GM12878 (cell line): ENCODE measurements at regions not wholly inside any gene's neighbourhood (a gene's known extent, or its start where the extent isn't known, plus 50 kb on each side); places are given as distances from the start of the nearest gene placed in this dataset.

Experiments used
- ATAC-seq: fragments of 200-7000 bp; cut with Tn5 transposase; 3 replicates; pipeline ENCODE4 v1.9.1; 2020; ENCODE audit warnings: mild to moderate bottlenecking, moderate library complexity
- BruUV-seq: library from RNA; stranded (reverse); fragments of 400-500 nt; replicated peaks from 2 replicates; lab custom pipeline; 2021; lab: Mats Ljungman, UMichigan
- CTCF ChIA-PET: fragments of 300-600 bp; sonication (Branson Sonifier 250); formaldehyde crosslinking; extraction: SDS; loops from one replicate; lab custom pipeline; 2021; ENCODE audit warnings: inconsistent platforms; lab: Yijun Ruan, JAX
- POLR2A ChIA-PET: fragments of 350-600 bp; formaldehyde crosslinking; extraction: SDS; loops from one replicate; lab custom pipeline; 2021; ENCODE audit warnings: inconsistent platforms; lab: Charles Lee
- RAD21 ChIA-PET: fragments of 300-600 bp; sonication (Branson Sonifier 250); formaldehyde crosslinking; loops from one replicate; lab custom pipeline; 2023; ENCODE audit warnings: antibody characterized with exemption; ENCODE audit not compliant: unreplicated experiment; lab: Charles Lee
- SMC1A ChIA-PET: fragments of 300-600 bp; sonication (Branson Sonifier 250); formaldehyde crosslinking; loops from one replicate; lab custom pipeline; 2023; ENCODE audit not compliant: unreplicated experiment, uncharacterized antibody; lab: Charles Lee
- DNase-seq: peaks from one replicate; pipeline ENCODE4 v3.0.0-alpha.2; 2011; ENCODE audit warnings: low read depth, low spot score
- FAIRE-seq: peaks from 3 replicates; lab custom pipeline; 2011; peaks lifted over from hg19 to GRCh38; lab: Jason Lieb, UNC
- H2AFZ ChIP-seq: 2 replicates; pipeline ENCODE4 v1.6.0; 2011; ENCODE audit warnings: low read depth, low read length, control low read depth; ENCODE audit not compliant: control insufficient read depth
- H3K27ac ChIP-seq: 2 replicates; pipeline ENCODE4 v1.5.1; 2011; ENCODE audit warnings: control low read depth; ENCODE audit not compliant: control insufficient read depth, insufficient read depth
- H3K27me3 ChIP-seq, 2 experiments: replicated peaks in 1 of 2; 2 replicates each; pipeline versions ENCODE4 v1.6.0 to v1.6.1; 2011; ENCODE audit warnings: low read length in 1 of 2; ENCODE audit not compliant: control insufficient read depth in 2 of 2, insufficient read depth in 2 of 2
- H3K36me3 ChIP-seq, 2 experiments: 2 replicates each; pipeline ENCODE4 v1.5.1; 2011; ENCODE audit warnings: low read length in 1 of 2; ENCODE audit not compliant: control insufficient read depth in 2 of 2, insufficient read depth in 2 of 2
- H3K4me1 ChIP-seq: 2 replicates; pipeline ENCODE4 v1.6.1; 2011; ENCODE audit warnings: mild to moderate bottlenecking, low read length, moderate library complexity, mixed read lengths; ENCODE audit not compliant: control insufficient read depth, insufficient read depth
- H3K4me2 ChIP-seq: 2 replicates; pipeline ENCODE4 v1.6.0; 2011; ENCODE audit warnings: control low read depth; ENCODE audit not compliant: control insufficient read depth, insufficient read depth
- H3K4me3 ChIP-seq: fragments of 200-600 bp; sonication (generic); 2 replicates; pipeline ENCODE4 v1.5.1; 2016
- H3K79me2 ChIP-seq: 2 replicates; pipeline ENCODE4 v1.6.0; 2011; ENCODE audit warnings: low read length; ENCODE audit not compliant: control insufficient read depth, insufficient read depth
- H3K9ac ChIP-seq: 2 replicates; pipeline ENCODE4 v1.8.0; 2011; ENCODE audit warnings: low read length, control low read depth, mixed read lengths; ENCODE audit not compliant: control insufficient read depth, insufficient read depth
- H3K9me3 ChIP-seq: replicated peaks from 3 replicates; pipeline ENCODE4 v1.5.1; 2011; ENCODE audit warnings: mild to moderate bottlenecking, low read length; ENCODE audit not compliant: control insufficient read depth, insufficient read depth
- H4K20me1 ChIP-seq: 2 replicates; pipeline ENCODE4 v1.6.0; 2011; ENCODE audit not compliant: control insufficient read depth, insufficient read depth
- ATF3 ChIP-seq: IDR thresholded peaks from 2 replicates; pipeline ENCODE4 v1.6.1; 2011; ENCODE audit warnings: low read depth, mild to moderate bottlenecking, low read length, moderate library complexity, borderline replicate concordance; ENCODE audit errors: extremely low read depth
- BACH1 ChIP-seq: fragments of 450-650 bp; IDR thresholded peaks from 2 replicates; pipeline ENCODE4 v1.6.1; 2017; ENCODE audit warnings: mild to moderate bottlenecking, borderline replicate concordance
- CBX5 ChIP-seq: sonication (generic); IDR thresholded peaks from 2 replicates; pipeline ENCODE4 v1.6.1; 2016; ENCODE audit warnings: low read depth, moderate library complexity, mild to moderate bottlenecking, inconsistent platforms
- CEBPB ChIP-seq, 2 experiments: fragments of 150-350 bp in 1 of 2; IDR thresholded peaks; 2 replicates each; pipeline ENCODE4 v1.6.1; 2012 to 2014; ENCODE audit warnings: low read depth in 2 of 2, low read length in 2 of 2, borderline replicate concordance in 1 of 2, inconsistent platforms in 1 of 2
- CEBPZ ChIP-seq: fragments of 150-350 bp; IDR thresholded peaks from 2 replicates; pipeline ENCODE4 v1.6.1; 2016; ENCODE audit warnings: low read depth, low read length
- CHD2 ChIP-seq: IDR thresholded peaks from 2 replicates; pipeline ENCODE4 v1.6.1; 2011; ENCODE audit warnings: low read depth, low read length, improper control_type of control experiment, borderline replicate concordance
- HDAC2 ChIP-seq: fragments of 200-600 bp; sonication (generic); IDR thresholded peaks from 2 replicates; pipeline ENCODE4 v1.6.1; 2017
- MYB ChIP-seq: fragments of 150-350 bp; IDR thresholded peaks from 2 replicates; pipeline ENCODE4 v1.6.1; 2014; ENCODE audit warnings: mild to moderate bottlenecking, low read depth, low read length, borderline replicate concordance
- RUNX3 ChIP-seq: IDR thresholded peaks from 2 replicates; pipeline ENCODE4 v1.6.1; 2012; ENCODE audit warnings: low read length, inconsistent platforms
- SUZ12 ChIP-seq: fragments of 200-600 bp; sonication (generic); IDR thresholded peaks from one replicate; pipeline ENCODE4 v1.6.1; 2018; ENCODE audit warnings: antibody characterized with exemption, mild to moderate bottlenecking; ENCODE audit not compliant: unreplicated experiment
- WGBS: methylation state at CpG from one replicate; pipeline ENCODE4 v1.1.6; 2016; ENCODE audit warnings: low lambda C conversion rate; ENCODE audit not compliant: insufficient replicate concordance, insufficient coverage; ENCODE audit errors: missing lambda C conversion rate; 5-methylcytosine and 5-hydroxymethylcytosine counted together
- in situ Hi-C: fragments of 300-500 bp; cut with MboI; formaldehyde crosslinking; loops from 9 replicates; pipeline ENCODE4 v1.14.3; 2018; ENCODE audit warnings: mixed read lengths
- intact Hi-C: fragments of 100-400 bp; cut with micrococcal nuclease; formaldehyde crosslinking; loops from one replicate; pipeline ENCODE4 v1.14.2; 2022; ENCODE audit not compliant: unreplicated experiment

- 0% methylated on average over 1 of the region's 1 CpG for WGBS
- H3K27ac ChIP-seq: no peak overlapping the region
- no peaks in the 10 kb centered on the region; a peak in 1 of 4 replicates for H3K27me3 ChIP-seq
- in situ Hi-C loops (no loop called here), intact Hi-C loops (no loop called here)
- no peak overlapping the region for H3K4me3 ChIP-seq
- RAD21 ChIA-PET: no interaction called here
- no peaks in the 10 kb centered on the region for H3K9me3 ChIP-seq
- H3K36me3 ChIP-seq: no peaks in the 10 kb centered on the region
- H3K4me1 ChIP-seq: no peaks in the 10 kb centered on the region
- no TSS peak for BruUV-seq
- CTCF ChIA-PET: no interaction called here
- no peak for ATAC-seq
- H3K9ac ChIP-seq: no peak overlapping the region
- no peak overlapping the region for H3K4me2 ChIP-seq
- H3K79me2 ChIP-seq: no peaks in the 10 kb centered on the region
- no peak for DNase-seq
- no peak for TF ChIP-seq ATF3
- TF ChIP-seq, all 136 proteins: peak for 0
- ChIA-PET POLR2A (no interaction called here), SMC1A (no interaction called here)
- no peak overlapping the region for H2AFZ ChIP-seq
- no peaks in the 10 kb centered on the region for H4K20me1 ChIP-seq
- no peak for FAIRE-seq
Measured at GRCh38 chr1:209390764-209391163, 192.8 kb upstream of the CAMK1G start.

GRCh38 chr1:209391792-209392191 is 191.7 kb upstream of the CAMK1G start:
- Histone ChIP-seq H3K4me1 (no peaks in the 10 kb centered on the region), H3K27me3 (no peaks in the 10 kb centered on the region; a peak in 1 of 4 replicates), H3K9me3 (no peaks in the 10 kb centered on the region), H3K9ac (no peak overlapping the region), H3K79me2 (no peaks in the 10 kb centered on the region), H3K4me2 (no peak overlapping the region), H3K27ac (no peak overlapping the region), H2AFZ (no peak overlapping the region), H3K4me3 (no peak overlapping the region), H3K36me3 (no peaks in the 10 kb centered on the region), H4K20me1 (no peaks in the 10 kb centered on the region)
- ChIA-PET SMC1A (no interaction called here), CTCF (no interaction called here), POLR2A (no interaction called here), RAD21 (no interaction called here)
- DNase-seq (no peak), ATAC-seq (no peak), FAIRE-seq (no peak)
- intact Hi-C loops: no loop called here
- in situ Hi-C loops: no loop called here
- BruUV-seq: no TSS peak
- 0% methylated on average over 2 of the region's 2 CpGs for WGBS
- no peak for TF ChIP-seq CBX5
- no peak for TF ChIP-seq HDAC2
- no peak for TF ChIP-seq RUNX3
- TF ChIP-seq BACH1: no peak
- no peak for TF ChIP-seq CHD2
- no peak for TF ChIP-seq MYB
- no peak for TF ChIP-seq SUZ12
- TF ChIP-seq CEBPZ: no peak
- no peak for TF ChIP-seq CEBPB (IDR thresholded peaks at IDR 0.05; ENCODE audit: borderline replicate concordance in 1 of 2, low read depth in 2 of 2, low read length in 2 of 2)
